ENCODE measurements at regions not wholly inside any gene's neighbourhood (a gene's known extent, or its start where the extent isn't known, plus 50 kb on each side); places are given as distances from the start of the nearest gene placed in this dataset.

- no peak for DNase-seq
Observed at GRCh38 chr21:38875694-38876492, 70.2 kb downstream of the ETS2 start.

Data from kidney glomerular epithelial cell (primary cell).